GM18505 (cell line): ENCODE measurements at regions not wholly inside any gene's neighbourhood (a gene's known extent, or its start where the extent isn't known, plus 50 kb on each side); places are given as distances from the start of the nearest gene placed in this dataset.

Experiments used
- ATAC-seq: cut with Tn5 transposase; IDR thresholded peaks from one replicate; pipeline ENCODE4 v1.9.1; 2021; ENCODE audit not compliant: unreplicated experiment
- POLR2A ChIP-seq: IDR thresholded peaks from 4 replicates; pipeline ENCODE4 v1.6.1; 2011; ENCODE audit warnings: borderline replicate concordance; ENCODE audit not compliant: insufficient read depth, insufficient read length; ENCODE audit errors: extremely low read depth

- no peak for ATAC-seq
- no peak for TF ChIP-seq POLR2A
These were observed 106.4 kb upstream of the NCKAP5 start for GRCh38 chr2:133674433-133675331.

GRCh38 chr2:133676392-133677130 is 108.3 kb upstream of the NCKAP5 start:
- TF ChIP-seq POLR2A: no peak
- ATAC-seq: no peak

- ATAC-seq: no peak
- no peak for TF ChIP-seq POLR2A
These were observed 112.2 kb upstream of the NCKAP5 start for GRCh38 chr2:133680343-133681049.

- TF ChIP-seq POLR2A: no peak
- no peak for ATAC-seq
These were observed 114.1 kb upstream of the NCKAP5 start for GRCh38 chr2:133682347-133682746.

- TF ChIP-seq POLR2A: no peak
- no peak for ATAC-seq
These were observed 114.6 kb upstream of the NCKAP5 start for GRCh38 chr2:133682906-133683305.

GRCh38 chr2:133685636-133686215 is 117.5 kb upstream of the NCKAP5 start:
- ATAC-seq: no peak
- TF ChIP-seq POLR2A: no peak

- TF ChIP-seq POLR2A: no peak
- ATAC-seq: no peak
These were observed 122.5 kb upstream of the NCKAP5 start for GRCh38 chr2:133690780-133691179.

- no peak for ATAC-seq
- TF ChIP-seq POLR2A: no peak
These were observed 123.1 kb upstream of the NCKAP5 start for GRCh38 chr2:133691336-133691735.

- ATAC-seq: no peak
- TF ChIP-seq POLR2A: no peak
These were observed 137.0 kb upstream of the NCKAP5 start for GRCh38 chr2:133705287-133705686.

- TF ChIP-seq POLR2A: no peak
- no peak for ATAC-seq
These were observed 142.3 kb upstream of the NCKAP5 start for GRCh38 chr2:133710613-133711012.

- no peak for ATAC-seq
- no peak for TF ChIP-seq POLR2A
These were observed 142.9 kb upstream of the NCKAP5 start for GRCh38 chr2:133711201-133711600.

- no peak for TF ChIP-seq POLR2A
- no peak for ATAC-seq
These were observed 143.5 kb upstream of the NCKAP5 start for GRCh38 chr2:133711806-133712205.

- no peak for TF ChIP-seq POLR2A
- no peak for ATAC-seq
These were observed 144.1 kb upstream of the NCKAP5 start for GRCh38 chr2:133712369-133712768.

- ATAC-seq: no peak
- TF ChIP-seq POLR2A: no peak
These were observed 144.9 kb upstream of the NCKAP5 start for GRCh38 chr2:133713049-133713580.

GRCh38 chr2:133716166-133716565 is 147.9 kb upstream of the NCKAP5 start:
- TF ChIP-seq POLR2A: no peak
- no peak for ATAC-seq
